Activated T-helper 2 cell treated with anti-CD3 and anti-CD28 coated beads, Interferon-gamma antibody, Interleukin-2, Interleukin-4, amounts not matched to agents 10 μg/mL and 5 μg/mL and 100 μg/mL, durations not matched to agents 14 hours and 24 hours and 36 hours (primary cell): ENCODE measurements at regions not wholly inside any gene's neighbourhood (a gene's known extent, or its start where the extent isn't known, plus 50 kb on each side); places are given as distances from the start of the nearest gene placed in this dataset.
"Not testable (repeated sequence)": the region's sequence is repeated elsewhere in the genome, so short reads cannot be mapped to it uniquely, and the experiment has no call there.

Experiments
- DNase-seq: peaks from one replicate; pipeline ENCODE4 v3.0.0; 2021; ENCODE audit warnings: low spot score
- H3K27ac Mint-ChIP-seq: one replicate; pipeline ENCODE4 v1.8.0; 2021; ENCODE audit warnings: mixed read lengths
- H3K27me3 Mint-ChIP-seq: one replicate; pipeline ENCODE4 v1.8.0; 2021; ENCODE audit warnings: low read depth, mixed read lengths
- H3K36me3 Mint-ChIP-seq: one replicate; pipeline ENCODE4 v1.8.0; 2021; ENCODE audit warnings: low read depth, mixed read lengths
- H3K4me1 Mint-ChIP-seq: one replicate; pipeline ENCODE4 v1.8.0; 2021; ENCODE audit warnings: low read depth, mixed read lengths
- H3K4me3 Mint-ChIP-seq: one replicate; pipeline ENCODE4 v1.8.0; 2021; ENCODE audit warnings: low read depth, mild to moderate bottlenecking, moderate library complexity, mixed read lengths
- H3K9me3 Mint-ChIP-seq: one replicate; pipeline ENCODE4 v1.8.0; 2021; ENCODE audit warnings: mixed read lengths
- intact Hi-C: fragments of 100-400 bp; cut with micrococcal nuclease; formaldehyde crosslinking; loops from one replicate; pipeline ENCODE4 v1.15.1; 2023

DNA sequence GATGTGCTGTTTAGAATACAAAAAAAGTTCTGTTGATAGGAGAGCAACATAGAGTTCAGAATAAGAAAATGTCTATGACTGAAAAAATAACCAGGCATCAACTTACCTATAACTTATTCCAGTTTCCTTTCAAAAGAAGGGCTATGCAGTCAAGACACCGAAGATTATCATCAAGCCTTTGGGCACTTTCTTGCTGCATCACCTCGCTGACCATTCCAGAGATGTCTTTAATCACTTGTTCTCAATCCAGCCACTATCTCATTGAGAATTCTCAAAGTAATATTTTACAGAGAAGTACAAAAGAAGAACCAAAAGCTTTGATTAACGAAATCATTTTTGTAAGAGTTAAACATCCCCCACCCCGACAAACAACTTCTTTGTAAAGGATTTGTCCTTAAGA lies 198.3 kb upstream of the P2RY1 start:
- H3K4me3 Mint-ChIP-seq, result no peak overlapping the region
- H3K36me3 Mint-ChIP-seq, result no peaks in the 10 kb centered on the region
- H3K27ac Mint-ChIP-seq, result no peak overlapping the region
- no peaks in the 10 kb centered on the region for H3K4me1 Mint-ChIP-seq
- H3K9me3 Mint-ChIP-seq, result no peaks in the 10 kb centered on the region
- no peak for DNase-seq
- intact Hi-C loops, result no loop called here
- H3K27me3 Mint-ChIP-seq, result peaks cover 12% of the 10 kb centered on the region

DNA sequence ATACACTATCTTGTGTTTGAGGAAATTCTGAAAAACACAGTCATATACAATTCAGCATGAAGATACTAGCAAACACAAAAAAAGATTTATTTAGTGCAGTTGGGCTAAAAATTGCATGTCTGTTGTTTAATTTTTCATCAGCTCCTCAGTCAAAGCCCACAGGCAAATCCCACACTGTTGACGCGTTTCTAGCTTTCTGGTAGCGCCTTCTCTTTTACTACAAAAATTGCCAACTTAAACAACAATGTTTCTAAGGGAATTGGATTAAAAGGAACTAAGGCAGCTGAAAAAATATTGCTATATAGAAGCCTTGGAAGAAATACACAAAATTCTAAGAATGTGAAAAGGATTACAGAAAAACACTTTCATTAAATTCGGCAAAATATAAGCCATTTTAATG lies 196.7 kb upstream of the P2RY1 start:
- Mint-ChIP-seq H3K4me1 (no peaks in the 10 kb centered on the region), H3K36me3 (no peaks in the 10 kb centered on the region), H3K27ac (no peak overlapping the region), H3K9me3 (no peaks in the 10 kb centered on the region), H3K27me3 (peaks cover 12% of the 10 kb centered on the region), H3K4me3 (no peak overlapping the region)
- intact Hi-C loops, result no loop called here
- no peak for DNase-seq

DNA sequence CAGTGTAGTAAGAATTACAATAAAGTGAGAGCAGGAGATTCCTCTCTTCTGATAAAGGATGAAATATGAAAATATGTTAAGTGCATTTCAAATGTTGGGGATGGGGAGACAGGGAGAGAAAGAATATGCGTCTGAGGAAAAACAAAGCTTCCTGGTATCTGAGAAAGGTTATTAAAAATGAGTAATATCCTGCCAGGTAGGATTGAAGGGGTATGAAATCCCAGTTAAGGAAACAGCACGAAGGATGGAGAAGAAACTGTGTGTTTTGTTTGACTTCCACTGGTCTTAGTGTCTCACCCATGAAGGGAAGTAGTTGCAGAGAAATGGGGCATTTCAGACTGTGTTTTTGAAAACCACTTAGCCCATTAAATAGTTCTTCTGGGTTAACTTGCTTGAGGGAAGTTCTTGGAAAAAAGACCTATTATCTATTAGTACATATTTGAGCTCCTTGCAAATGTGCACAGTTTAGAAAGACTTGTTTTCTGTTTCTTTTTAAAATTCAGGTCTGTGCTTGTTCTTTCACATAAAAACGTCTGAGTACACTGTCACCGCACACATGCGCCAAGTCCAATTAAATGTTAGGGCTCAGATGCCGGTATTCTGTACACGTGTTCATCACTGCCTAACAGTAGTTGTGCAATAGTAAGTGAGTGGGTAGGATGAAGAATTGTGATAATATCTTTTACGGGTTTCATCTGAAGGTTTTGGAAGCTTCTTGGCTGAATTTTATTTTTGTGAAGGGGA lies 196.1 kb upstream of the P2RY1 start:
- H3K27me3 Mint-ChIP-seq, result peaks cover 12% of the 10 kb centered on the region
- no peaks in the 10 kb centered on the region for H3K4me1 Mint-ChIP-seq
- no peak overlapping the region for H3K27ac Mint-ChIP-seq
- no peak overlapping the region for H3K4me3 Mint-ChIP-seq
- H3K9me3 Mint-ChIP-seq, result peaks cover 3% of the 10 kb centered on the region
- DNase-seq, result no peak
- intact Hi-C loops, result no loop called here
- H3K36me3 Mint-ChIP-seq, result no peaks in the 10 kb centered on the region

DNA sequence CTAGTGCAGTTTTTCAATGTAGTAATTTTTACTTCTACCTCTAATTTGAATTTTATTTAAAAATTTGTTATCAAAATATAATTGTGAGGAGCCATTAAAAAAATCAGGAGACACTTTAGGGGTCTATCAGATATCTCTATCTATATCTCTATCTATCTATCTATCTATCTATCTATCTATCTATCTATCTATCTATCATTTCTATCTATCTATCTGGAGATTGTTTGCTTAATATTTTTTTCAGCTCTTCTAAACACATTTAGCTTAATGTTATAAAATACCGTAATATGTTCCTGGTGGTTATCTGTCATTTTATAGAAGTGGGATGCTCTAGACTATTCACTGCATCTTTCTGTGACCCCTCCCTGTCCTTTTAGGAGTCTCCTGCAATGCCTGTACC lies 193.7 kb upstream of the P2RY1 start:
- H3K27me3 Mint-ChIP-seq, result peaks cover 12% of the 10 kb centered on the region
- H3K36me3 Mint-ChIP-seq, result no peaks in the 10 kb centered on the region
- H3K9me3 Mint-ChIP-seq, result peaks cover 8% of the 10 kb centered on the region
- H3K4me1 Mint-ChIP-seq, result no peaks in the 10 kb centered on the region
- H3K4me3 Mint-ChIP-seq, result no peak overlapping the region
- no peak for DNase-seq
- intact Hi-C loops, result no loop called here
- no peak overlapping the region for H3K27ac Mint-ChIP-seq

DNA sequence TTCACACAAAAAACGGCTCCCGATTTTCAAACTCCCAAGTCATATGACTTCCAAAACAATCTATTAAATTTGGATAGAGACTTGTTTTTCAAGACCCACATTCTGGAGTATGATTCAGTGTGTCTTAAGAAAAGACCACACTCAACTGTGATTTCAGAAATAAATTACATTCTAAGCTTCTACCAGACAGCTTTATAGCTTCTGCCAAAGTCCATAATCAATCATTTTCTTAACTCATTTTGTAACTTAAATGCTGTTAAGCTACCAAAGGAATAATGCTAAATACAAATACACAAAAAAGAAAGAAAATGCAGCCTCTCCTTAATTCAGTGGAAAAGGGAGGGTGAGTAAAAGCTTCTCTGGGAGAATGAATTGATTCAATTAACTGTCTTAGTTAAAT lies 192.3 kb upstream of the P2RY1 start:
- Mint-ChIP-seq H3K4me3 (no peak overlapping the region), H3K27ac (no peak overlapping the region), H3K27me3 (peaks cover 13% of the 10 kb centered on the region), H3K36me3 (no peaks in the 10 kb centered on the region), H3K4me1 (no peaks in the 10 kb centered on the region), H3K9me3 (peaks cover 8% of the 10 kb centered on the region)
- DNase-seq, result no peak
- intact Hi-C loops, result no loop called here

DNA sequence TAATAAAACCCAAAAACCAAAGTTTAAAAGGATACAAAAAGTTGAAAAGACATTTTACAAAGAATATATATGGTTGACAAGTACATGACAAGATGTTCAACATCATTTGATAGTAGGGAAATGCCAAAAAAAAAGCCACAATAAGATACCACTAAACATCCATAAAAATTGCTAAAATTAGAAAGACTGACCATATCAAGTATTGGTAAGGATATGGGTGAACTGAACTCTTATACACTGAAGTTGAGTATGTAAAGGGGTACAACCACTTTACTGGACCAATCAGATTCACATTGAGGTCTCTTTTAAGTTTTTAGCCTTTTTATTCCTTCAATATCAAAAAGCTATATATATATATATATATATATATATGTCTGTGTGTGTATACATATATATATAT lies 190.5 kb upstream of the P2RY1 start:
- Mint-ChIP-seq H3K36me3 (no peaks in the 10 kb centered on the region), H3K27me3 (peaks cover 9% of the 10 kb centered on the region), H3K27ac (no peak overlapping the region), H3K9me3 (peaks cover 8% of the 10 kb centered on the region), H3K4me1 (no peaks in the 10 kb centered on the region), H3K4me3 (no peak overlapping the region)
- no peak for DNase-seq
- intact Hi-C loops, result no loop called here

DNA sequence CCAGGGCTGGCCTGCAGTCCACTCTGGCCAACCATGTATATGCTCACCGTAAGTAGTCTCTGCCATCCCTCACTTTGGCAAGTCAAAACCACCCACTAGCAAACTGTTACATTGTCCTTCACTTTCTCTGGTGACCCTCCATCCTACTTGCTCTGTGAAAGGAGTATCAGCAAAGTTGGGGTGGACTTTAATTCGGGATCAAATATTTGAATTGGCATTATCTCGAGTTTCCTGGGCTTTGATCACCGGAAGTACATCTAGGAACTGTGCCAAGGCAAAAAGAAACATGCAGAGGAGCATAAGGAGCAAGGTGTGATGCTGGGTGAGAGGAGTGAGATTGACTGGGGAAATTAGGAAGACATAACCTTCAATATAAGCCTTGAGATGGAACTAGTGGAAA lies 188.9 kb upstream of the P2RY1 start:
- Mint-ChIP-seq H3K27ac (no peak overlapping the region), H3K36me3 (no peaks in the 10 kb centered on the region), H3K27me3 (peaks cover 2% of the 10 kb centered on the region), H3K9me3 (peaks cover 8% of the 10 kb centered on the region), H3K4me1 (no peaks in the 10 kb centered on the region), H3K4me3 (no peak overlapping the region)
- DNase-seq, result no peak
- intact Hi-C loops, result no loop called here

DNA sequence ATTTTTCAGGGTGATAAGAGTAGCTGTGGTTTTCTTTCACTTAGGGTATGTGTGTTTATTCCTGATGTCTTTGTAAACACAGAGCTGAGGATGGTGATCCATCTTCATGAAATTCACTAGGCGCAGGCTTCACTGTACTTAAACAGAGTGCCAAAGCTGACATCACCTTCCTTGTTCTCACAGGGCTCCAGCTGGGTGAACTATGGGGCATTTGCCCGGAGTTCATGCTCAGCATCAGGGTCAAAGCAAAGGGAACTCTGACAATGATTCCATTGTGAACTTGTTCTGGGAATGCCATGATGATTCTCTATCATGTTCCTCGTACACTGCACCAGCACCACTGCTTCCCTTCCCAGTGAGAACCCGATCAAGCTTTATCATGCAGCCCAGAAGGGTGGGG lies 184.8 kb upstream of the P2RY1 start:
- Mint-ChIP-seq H3K4me3 (no peak overlapping the region), H3K27me3 (peaks cover 23% of the 10 kb centered on the region), H3K9me3 (no peaks in the 10 kb centered on the region), H3K4me1 (no peaks in the 10 kb centered on the region), H3K27ac (no peak overlapping the region), H3K36me3 (no peaks in the 10 kb centered on the region)
- intact Hi-C loops, result no loop called here
- DNase-seq, result no peak

DNA sequence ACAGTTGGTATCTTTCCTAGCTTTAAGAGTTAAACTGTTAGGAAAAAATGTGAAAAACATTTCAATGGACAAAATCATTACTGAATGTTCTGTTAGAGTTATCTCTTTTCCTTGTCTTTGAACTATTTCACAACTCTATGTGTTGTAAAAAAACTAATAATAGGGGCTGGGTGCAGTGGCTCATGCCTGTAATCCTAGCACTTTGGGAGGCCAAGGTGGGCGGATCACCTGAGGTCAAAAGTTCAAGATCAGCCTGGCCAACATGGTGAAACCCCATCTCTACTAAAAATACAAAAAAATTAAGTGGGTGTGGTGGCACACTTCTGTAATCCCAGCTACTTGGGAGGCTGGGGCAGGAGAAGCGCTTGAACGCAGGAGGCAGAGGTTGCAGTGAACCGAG lies 184.0 kb upstream of the P2RY1 start:
- DNase-seq, H3K4me1 Mint-ChIP-seq, H3K4me3 Mint-ChIP-seq, H3K9me3 Mint-ChIP-seq, H3K36me3 Mint-ChIP-seq, H3K27ac Mint-ChIP-seq, intact Hi-C loops: not testable (repeated sequence)
- peaks cover 23% of the 10 kb centered on the region for H3K27me3 Mint-ChIP-seq

DNA sequence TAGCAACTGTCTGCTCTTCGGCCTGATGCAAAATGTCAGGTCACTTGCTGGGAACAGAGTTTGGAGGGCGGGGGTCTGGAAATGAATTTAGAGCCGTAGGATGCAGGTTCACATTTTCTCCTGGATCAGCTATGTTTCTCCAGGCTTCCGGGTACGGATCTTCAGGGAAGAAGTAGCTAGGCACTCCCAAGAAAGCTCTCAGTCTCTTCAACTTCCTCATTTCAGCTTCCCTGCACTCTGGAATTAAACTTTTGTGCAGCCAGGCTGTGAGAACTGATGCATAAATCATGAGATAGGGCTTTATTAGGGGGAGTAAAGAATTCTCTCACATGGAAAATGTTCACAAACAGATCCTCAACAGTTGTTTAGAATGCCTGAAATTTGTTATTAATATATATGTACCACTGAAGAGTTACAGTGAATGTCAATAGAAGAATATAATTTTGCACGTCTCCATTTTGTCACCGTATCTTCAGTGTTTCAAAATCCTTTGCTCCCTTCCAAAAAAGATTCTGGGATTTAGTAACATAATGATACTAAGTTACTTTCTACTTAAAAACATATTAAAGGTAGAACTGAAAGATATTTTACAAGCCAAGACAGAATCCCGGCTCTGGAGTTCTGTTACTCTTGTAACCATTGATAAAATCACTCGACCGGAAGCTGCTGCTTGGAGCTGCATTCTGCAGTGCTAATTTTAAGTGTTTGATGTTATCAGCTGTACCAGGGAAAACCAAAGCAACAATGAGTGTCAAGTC lies 178.5 kb upstream of the P2RY1 start:
- no peaks in the 10 kb centered on the region for H3K36me3 Mint-ChIP-seq
- peaks cover 7% of the 10 kb centered on the region for H3K9me3 Mint-ChIP-seq
- H3K4me3 Mint-ChIP-seq, result no peak overlapping the region
- no peak overlapping the region for H3K27ac Mint-ChIP-seq
- intact Hi-C loops, result no loop called here
- peaks cover 9% of the 10 kb centered on the region for H3K4me1 Mint-ChIP-seq
- DNase-seq, result no peak
- peaks cover 21% of the 10 kb centered on the region for H3K27me3 Mint-ChIP-seq

DNA sequence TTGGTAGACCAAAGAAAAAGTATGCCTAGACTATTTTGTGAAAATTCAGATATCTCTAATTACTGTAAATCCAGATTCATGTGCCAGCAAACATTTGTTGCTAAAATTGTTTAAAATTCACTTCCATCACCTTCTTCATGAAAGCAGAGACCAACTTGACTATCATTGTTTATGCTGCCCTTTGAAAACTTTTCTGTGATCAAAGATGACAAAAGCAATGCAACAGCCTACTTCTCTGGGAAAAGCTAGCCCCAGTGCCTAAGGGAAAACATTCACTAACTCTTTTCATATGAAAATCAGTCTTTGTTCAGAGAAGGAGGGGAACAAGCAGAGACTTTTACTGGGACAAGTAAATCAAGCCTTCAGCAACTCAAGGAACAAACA lies 178.0 kb upstream of the P2RY1 start:
- Mint-ChIP-seq H3K27me3 (peaks cover 20% of the 10 kb centered on the region), H3K4me1 (peaks cover 9% of the 10 kb centered on the region), H3K36me3 (no peaks in the 10 kb centered on the region), H3K4me3 (no peak overlapping the region), H3K27ac (no peak overlapping the region), H3K9me3 (peaks cover 12% of the 10 kb centered on the region)
- DNase-seq, result no peak
- intact Hi-C loops, result no loop called here

DNA sequence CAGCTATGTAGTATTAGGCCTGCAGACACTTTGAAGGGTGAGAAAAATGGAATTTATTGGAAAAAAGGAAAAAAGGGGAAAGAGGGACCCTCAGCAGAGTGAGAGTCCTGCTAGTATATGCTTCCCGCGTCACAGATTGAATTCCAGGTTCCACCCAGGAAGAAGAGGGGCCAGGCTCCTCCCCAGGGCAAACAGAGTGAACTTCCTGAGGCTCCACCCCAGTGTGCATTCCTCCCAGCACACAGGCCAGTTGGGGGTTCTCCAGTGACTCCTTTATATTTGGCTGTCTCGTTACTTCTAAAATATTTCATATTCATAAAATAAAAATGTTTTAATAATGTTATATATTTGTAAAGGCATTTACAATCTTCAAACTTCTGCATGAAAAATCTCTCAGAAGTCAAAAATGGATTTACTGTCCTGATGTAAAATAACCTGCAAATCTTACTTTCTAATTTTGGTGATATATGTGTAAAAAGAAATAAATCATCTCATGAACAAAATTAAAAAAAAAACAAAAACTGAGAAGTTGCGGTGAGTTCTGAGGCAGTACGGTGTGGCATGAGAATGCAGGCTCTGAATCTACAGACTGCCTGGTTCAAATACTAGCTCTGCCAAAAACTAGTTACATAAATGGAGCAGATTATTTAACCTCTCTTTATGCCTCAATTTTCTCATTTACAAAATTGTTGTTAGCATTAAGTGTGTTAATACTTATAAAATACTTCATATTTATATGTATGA lies 175.8 kb upstream of the P2RY1 start:
- H3K27me3 Mint-ChIP-seq, result peaks cover 7% of the 10 kb centered on the region
- DNase-seq, result no peak
- H3K36me3 Mint-ChIP-seq, result no peaks in the 10 kb centered on the region
- peaks cover 17% of the 10 kb centered on the region for H3K9me3 Mint-ChIP-seq
- H3K4me3 Mint-ChIP-seq, result no peak overlapping the region
- peaks cover 9% of the 10 kb centered on the region for H3K4me1 Mint-ChIP-seq
- intact Hi-C loops, result no loop called here
- H3K27ac Mint-ChIP-seq, result no peak overlapping the region

DNA sequence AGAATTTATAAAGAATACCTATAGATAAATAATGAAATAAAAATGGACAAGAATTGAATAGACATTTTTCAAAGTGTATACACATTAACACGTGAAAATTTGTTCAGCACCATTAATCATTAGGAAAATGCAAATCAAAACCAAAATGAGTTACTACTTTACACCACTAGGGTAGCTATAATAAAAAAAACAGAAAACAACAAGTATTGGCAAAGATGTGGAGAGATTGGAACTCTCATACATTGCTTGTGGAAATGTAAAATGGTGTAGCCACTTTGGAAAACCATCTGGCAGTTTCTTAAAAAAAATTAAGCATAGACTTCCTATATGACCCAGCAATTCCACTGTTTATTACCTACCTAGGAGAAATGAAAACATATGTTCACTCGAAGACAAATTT lies 172.8 kb upstream of the P2RY1 start:
- Mint-ChIP-seq H3K27me3 (no peaks in the 10 kb centered on the region), H3K4me3 (no peak overlapping the region), H3K36me3 (no peaks in the 10 kb centered on the region), H3K27ac (no peak overlapping the region), H3K4me1 (peaks cover 1% of the 10 kb centered on the region), H3K9me3 (peaks cover 17% of the 10 kb centered on the region)
- intact Hi-C loops, result no loop called here
- DNase-seq, result no peak
